ENCODE measurements at regions not wholly inside any gene's neighbourhood (a gene's known extent, or its start where the extent isn't known, plus 50 kb on each side); places are given as distances from the start of the nearest gene placed in this dataset.

DNA sequence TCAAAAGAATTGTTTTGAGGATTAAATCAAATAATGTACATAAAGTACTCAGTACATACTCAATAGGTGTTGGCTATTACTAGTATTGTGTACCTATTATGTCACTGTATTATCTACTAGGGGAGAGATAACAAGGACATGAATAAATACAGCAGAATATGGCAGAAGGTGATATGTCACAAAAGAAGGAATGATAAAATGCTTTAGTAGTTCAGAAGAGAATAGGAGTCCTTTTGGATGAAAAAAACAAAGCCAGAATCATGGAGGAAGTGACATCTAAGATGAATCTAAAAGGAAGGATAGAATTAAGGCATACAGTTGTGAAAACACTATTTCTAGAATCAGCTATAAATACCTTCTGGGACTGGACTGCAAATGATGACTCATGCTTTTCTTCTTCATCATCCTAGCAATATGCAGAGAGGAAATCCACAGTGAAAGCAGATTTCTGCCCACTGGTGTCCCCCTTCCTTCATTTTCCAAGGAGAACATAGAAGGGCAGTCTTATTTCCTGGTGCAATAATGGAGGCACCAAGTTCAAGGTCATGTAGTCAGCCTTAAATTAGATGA is 98.7 kb downstream of the GLUD2 start:
- TF ChIP-seq, protein P1, sequence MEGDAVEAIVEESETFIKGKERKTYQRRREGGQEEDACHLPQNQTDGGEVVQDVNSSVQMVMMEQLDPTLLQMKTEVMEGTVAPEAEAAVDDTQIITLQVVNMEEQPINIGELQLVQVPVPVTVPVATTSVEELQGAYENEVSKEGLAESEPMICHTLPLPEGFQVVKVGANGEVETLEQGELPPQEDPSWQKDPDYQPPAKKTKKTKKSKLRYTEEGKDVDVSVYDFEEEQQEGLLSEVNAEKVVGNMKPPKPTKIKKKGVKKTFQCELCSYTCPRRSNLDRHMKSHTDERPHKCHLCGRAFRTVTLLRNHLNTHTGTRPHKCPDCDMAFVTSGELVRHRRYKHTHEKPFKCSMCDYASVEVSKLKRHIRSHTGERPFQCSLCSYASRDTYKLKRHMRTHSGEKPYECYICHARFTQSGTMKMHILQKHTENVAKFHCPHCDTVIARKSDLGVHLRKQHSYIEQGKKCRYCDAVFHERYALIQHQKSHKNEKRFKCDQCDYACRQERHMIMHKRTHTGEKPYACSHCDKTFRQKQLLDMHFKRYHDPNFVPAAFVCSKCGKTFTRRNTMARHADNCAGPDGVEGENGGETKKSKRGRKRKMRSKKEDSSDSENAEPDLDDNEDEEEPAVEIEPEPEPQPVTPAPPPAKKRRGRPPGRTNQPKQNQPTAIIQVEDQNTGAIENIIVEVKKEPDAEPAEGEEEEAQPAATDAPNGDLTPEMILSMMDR (IDR thresholded peaks at IDR 0.05), result no peak
- no peak for TF ChIP-seq POLR2A (IDR thresholded peaks at IDR 0.05)
